ENCODE measurements at regions not wholly inside any gene's neighbourhood (a gene's known extent, or its start where the extent isn't known, plus 50 kb on each side); places are given as distances from the start of the nearest gene placed in this dataset.

DNA sequence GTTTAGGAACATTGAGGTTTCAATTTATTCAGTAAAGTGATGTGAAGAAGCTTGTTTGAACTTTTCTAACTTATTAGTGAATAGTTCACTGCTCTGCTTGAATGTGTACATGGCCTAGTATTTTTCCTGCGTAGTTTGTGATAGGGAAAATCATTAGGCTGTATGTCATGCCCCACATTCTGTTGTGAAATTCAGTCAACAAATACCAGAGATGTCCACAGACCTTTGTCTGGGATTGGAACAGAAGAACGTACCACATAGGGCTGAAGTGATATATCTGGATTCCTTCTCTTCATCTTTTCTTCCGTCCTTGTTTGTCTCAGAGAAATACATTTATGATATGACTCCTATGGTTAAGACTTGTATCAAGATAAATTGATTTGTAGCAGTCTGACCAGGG is 88.8 kb upstream of the PLS3 start:
- TF ChIP-seq, protein P1, sequence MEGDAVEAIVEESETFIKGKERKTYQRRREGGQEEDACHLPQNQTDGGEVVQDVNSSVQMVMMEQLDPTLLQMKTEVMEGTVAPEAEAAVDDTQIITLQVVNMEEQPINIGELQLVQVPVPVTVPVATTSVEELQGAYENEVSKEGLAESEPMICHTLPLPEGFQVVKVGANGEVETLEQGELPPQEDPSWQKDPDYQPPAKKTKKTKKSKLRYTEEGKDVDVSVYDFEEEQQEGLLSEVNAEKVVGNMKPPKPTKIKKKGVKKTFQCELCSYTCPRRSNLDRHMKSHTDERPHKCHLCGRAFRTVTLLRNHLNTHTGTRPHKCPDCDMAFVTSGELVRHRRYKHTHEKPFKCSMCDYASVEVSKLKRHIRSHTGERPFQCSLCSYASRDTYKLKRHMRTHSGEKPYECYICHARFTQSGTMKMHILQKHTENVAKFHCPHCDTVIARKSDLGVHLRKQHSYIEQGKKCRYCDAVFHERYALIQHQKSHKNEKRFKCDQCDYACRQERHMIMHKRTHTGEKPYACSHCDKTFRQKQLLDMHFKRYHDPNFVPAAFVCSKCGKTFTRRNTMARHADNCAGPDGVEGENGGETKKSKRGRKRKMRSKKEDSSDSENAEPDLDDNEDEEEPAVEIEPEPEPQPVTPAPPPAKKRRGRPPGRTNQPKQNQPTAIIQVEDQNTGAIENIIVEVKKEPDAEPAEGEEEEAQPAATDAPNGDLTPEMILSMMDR (conservative IDR thresholded peaks at IDR 0.05; ENCODE audit: control insufficient read depth, insufficient read depth, low read depth, low read length), result no peak
- no peak overlapping the region for H3K4me3 ChIP-seq (ENCODE audit: control insufficient read depth, low read depth, low read length)
- no peak for DNase-seq (ENCODE audit: low read depth)

DNA sequence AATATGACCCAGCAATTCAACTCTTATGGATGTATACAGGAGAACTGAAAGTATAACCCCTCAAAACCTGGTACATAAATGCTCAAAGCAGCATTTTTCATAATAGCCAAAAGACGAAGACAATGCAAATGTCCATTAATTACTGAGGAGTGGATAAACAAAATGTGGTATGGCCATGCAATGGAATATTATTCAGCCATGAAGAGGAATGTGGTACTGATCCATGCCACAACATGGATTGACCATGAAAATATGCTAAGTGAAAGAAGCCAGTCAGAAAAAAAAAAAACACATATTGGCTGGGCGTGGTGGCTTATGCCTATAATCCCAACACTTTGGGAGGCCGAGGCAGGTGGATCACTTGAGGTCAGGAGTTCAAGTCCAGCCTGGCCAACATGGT is 74.5 kb upstream of the PLS3 start:
- H3K4me3 ChIP-seq (ENCODE audit: control insufficient read depth, low read depth, low read length), result no peak overlapping the region
- TF ChIP-seq, protein P1 (conservative IDR thresholded peaks at IDR 0.05; ENCODE audit: control insufficient read depth, insufficient read depth, low read depth, low read length), result no peak
- DNase-seq (ENCODE audit: low read depth), result no peak

DNA sequence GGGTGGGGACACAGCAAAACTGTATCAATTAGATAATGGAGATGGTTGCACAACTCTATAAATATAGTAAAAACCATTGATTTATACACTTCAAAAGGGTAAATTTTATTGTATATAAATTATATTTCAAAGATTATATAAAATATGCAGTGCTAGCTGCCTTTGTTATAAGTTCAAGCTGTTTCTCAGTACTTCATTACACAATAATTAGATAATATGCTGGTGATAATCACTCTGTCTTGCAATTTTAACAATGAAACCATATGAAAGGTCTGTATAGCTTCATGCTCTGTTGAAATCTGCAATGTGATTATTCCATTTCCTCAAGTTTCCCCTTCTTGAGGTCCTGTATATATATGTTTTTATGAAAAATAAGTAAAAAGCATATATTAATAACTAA is 73.4 kb upstream of the PLS3 start:
- H3K4me3 ChIP-seq (ENCODE audit: control insufficient read depth, low read depth, low read length), result no peak overlapping the region
- DNase-seq (ENCODE audit: low read depth), result no peak
- TF ChIP-seq, protein P1 (conservative IDR thresholded peaks at IDR 0.05; ENCODE audit: control insufficient read depth, insufficient read depth, low read depth, low read length), result no peak

DNA sequence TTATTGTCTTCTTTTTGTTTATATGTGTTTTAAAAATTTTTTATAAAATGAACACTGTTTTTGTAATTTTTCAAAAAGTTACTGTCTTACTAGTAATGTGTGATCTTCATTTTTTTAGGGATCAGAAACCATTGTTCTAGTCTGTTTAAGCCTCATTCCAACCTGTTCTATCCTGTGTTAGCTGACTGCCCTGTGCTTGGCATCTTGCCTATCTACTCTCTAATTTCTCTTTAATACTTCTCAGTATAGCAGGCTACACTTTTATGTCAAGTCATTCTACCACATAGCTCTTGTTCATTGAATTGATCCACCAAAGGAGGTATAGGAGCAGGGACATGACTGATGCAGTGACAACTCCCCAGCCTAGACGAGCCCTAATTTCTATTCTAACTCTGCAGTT is 70.2 kb upstream of the PLS3 start:
- no peak for DNase-seq (ENCODE audit: low read depth)
- no peak overlapping the region for H3K4me3 ChIP-seq (ENCODE audit: control insufficient read depth, low read depth, low read length)
- TF ChIP-seq, protein P1 (conservative IDR thresholded peaks at IDR 0.05; ENCODE audit: control insufficient read depth, insufficient read depth, low read depth, low read length), result no peak

DNA sequence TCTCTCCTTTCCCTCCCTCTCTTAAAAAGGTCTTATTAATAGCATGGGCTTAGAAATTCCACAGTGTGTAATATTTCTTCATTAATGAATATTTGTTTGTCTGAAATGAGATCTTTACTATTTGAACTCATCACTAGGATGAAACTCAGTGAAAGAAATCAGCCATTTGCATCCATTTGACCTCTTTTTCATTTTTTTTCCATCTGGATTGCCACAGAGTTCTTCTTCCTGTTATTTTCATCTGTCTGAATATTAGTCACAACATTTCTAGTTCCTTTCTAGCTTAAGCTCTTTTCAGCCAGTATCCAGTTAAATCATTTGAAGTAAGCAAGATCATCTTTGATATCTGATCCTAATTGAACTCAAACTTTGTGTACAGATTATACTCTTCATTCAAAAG is 69.2 kb upstream of the PLS3 start:
- no peak overlapping the region for H3K4me3 ChIP-seq (ENCODE audit: control insufficient read depth, low read depth, low read length)
- DNase-seq (ENCODE audit: low read depth), result peak; percentile 26
- TF ChIP-seq, protein P1 (conservative IDR thresholded peaks at IDR 0.05; ENCODE audit: control insufficient read depth, insufficient read depth, low read depth, low read length), result no peak

DNA sequence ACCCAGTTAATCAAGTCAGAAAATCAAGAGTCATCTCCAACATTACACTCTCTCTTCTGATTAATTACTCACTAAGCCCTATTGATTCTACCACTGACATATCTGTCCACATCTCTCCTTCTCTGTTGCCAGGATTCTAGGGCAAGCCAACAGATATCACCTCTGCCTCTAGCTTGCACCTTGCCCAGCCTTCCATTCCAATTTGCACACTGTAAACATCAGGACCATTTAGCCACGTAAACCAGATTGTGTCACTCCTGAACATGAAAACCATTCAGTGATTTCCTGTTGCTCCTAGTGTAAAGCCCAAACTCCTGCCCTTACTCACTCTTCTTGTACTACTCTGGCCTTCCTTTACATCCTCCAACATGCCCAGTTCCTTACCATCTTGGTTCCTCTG is 68.0 kb upstream of the PLS3 start:
- TF ChIP-seq, protein P1 (conservative IDR thresholded peaks at IDR 0.05; ENCODE audit: control insufficient read depth, insufficient read depth, low read depth, low read length), result no peak
- no peak overlapping the region for H3K4me3 ChIP-seq (ENCODE audit: control insufficient read depth, low read depth, low read length)
- no peak for DNase-seq (ENCODE audit: low read depth)

DNA sequence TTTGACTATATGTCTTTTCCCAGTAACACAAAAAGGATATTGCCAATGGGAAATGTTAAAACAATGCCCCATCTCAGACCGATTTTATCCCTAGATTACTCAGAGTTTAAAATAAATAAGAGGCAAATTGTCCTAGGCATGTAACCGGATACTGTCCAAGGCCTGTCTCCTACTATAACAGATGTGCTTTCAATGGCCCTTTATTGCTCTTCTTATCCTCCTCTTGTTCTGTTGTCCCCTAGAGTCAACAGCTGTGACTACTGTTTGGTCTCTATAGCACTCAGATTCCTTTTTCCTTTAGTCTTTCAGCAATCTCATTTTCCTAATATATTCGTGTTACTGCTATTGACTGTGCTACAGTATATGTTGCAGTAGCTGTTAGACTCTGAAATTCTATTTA is 66.8 kb upstream of the PLS3 start:
- no peak overlapping the region for H3K4me3 ChIP-seq (ENCODE audit: control insufficient read depth, low read depth, low read length)
- TF ChIP-seq, protein P1 (conservative IDR thresholded peaks at IDR 0.05; ENCODE audit: control insufficient read depth, insufficient read depth, low read depth, low read length), result no peak
- DNase-seq (ENCODE audit: low read depth), result no peak
